K562 (cell line): ENCODE measurements at regions not wholly inside any gene's neighbourhood (a gene's known extent, or its start where the extent isn't known, plus 50 kb on each side); places are given as distances from the start of the nearest gene placed in this dataset.

Experiments used
- ATAC-seq: fragments of 200-7000 bp; cut with Tn5 transposase; 3 replicates; pipeline ENCODE4 v1.9.1; 2020; ENCODE audit warnings: moderate library complexity
- BruUV-seq: library from RNA; stranded (reverse); fragments of 400-500 nt; replicated peaks from 2 replicates; lab custom pipeline; 2021; lab: Mats Ljungman, UMichigan
- CTCF ChIA-PET: fragments of 300-600 bp; formaldehyde crosslinking; extraction: SDS; loops from one replicate; lab custom pipeline; 2021; ENCODE audit warnings: low intra/inter-chr PET ratio; lab: Yijun Ruan, JAX
- POLR2A ChIA-PET: fragments of 300-600, 350-650 bp; sonication (Branson Sonifier 250); formaldehyde crosslinking; extraction: SDS; loops from one replicate; lab custom pipeline; 2021; ENCODE audit warnings: antibody characterized with exemption, inconsistent platforms; lab: Yijun Ruan, JAX
- DNase-seq, 4 experiments: peaks; one replicate each; pipeline versions ENCODE4 v3.0.0 to v3.0.0-alpha.2; 2011 to 2018; ENCODE audit warnings: low spot score in 3 of 4, mixed read lengths in 3 of 4; ENCODE audit errors: extremely low read depth in 1 of 4
- FAIRE-seq: peaks from 2 replicates; lab custom pipeline; 2011; peaks lifted over from hg19 to GRCh38; lab: Jason Lieb, UNC
- H2AFZ ChIP-seq: 2 replicates; pipeline ENCODE4 v1.6.0; 2011; ENCODE audit warnings: low read depth, low read length, control low read depth, inconsistent platforms
- H3K27ac ChIP-seq: fragments of 200-600 bp; 3 replicates; pipeline ENCODE4 v1.8.0; 2011; ENCODE audit warnings: low read depth, mild to moderate bottlenecking, control low read depth, inconsistent platforms, low read length, moderate library complexity, mixed read lengths; ENCODE audit errors: extremely low read depth
- H3K27me3 ChIP-seq, 2 experiments: fragments of 300-600 bp in 1 of 2; 2 replicates in 1 of 2; 3 replicates in 1 of 2; pipeline versions ENCODE4 v1.6.0 to v1.8.0; 2011; ENCODE audit warnings: inconsistent platforms in 2 of 2, low read length in 2 of 2, mild to moderate bottlenecking in 1 of 2, mixed read lengths in 1 of 2, moderate library complexity in 1 of 2; ENCODE audit not compliant: control insufficient read depth in 2 of 2, insufficient read depth in 2 of 2
- H3K36me3 ChIP-seq: fragments of 300-600 bp; 3 replicates; pipeline ENCODE4 v1.8.0; 2011; ENCODE audit warnings: mild to moderate bottlenecking, low read length, inconsistent platforms; ENCODE audit not compliant: control insufficient read depth, insufficient read depth
- H3K4me1 ChIP-seq, 2 experiments: fragments of 200-600 bp in 1 of 2; replicated peaks in 1 of 2; 2 replicates in 1 of 2; 3 replicates in 1 of 2; pipeline versions ENCODE4 v1.5.1 to v1.8.0; 2011; ENCODE audit warnings: inconsistent platforms in 2 of 2, low read length in 2 of 2, mild to moderate bottlenecking in 1 of 2, mixed read lengths in 1 of 2, moderate library complexity in 1 of 2; ENCODE audit not compliant: control insufficient read depth in 2 of 2, insufficient read depth in 2 of 2
- H3K4me2 ChIP-seq: 2 replicates; pipeline ENCODE4 v1.6.1; 2011; ENCODE audit warnings: low read length, control low read depth, inconsistent platforms, mixed read lengths; ENCODE audit not compliant: insufficient read depth
- H3K4me3 ChIP-seq: fragments of 200-600 bp; sonication (generic), shearing (Covaris generic); 2 replicates; pipeline ENCODE4 v1.5.1; 2016; ENCODE audit warnings: control low read depth, inconsistent platforms
- H3K79me2 ChIP-seq: fragments of 200-600 bp; 3 replicates; pipeline ENCODE4 v1.8.0; 2011; ENCODE audit warnings: low read length, inconsistent platforms; ENCODE audit not compliant: control insufficient read depth, insufficient read depth
- H3K9ac ChIP-seq, 2 experiments: 2 replicates each; pipeline versions ENCODE4 v1.6.0 to v1.6.1; 2011; ENCODE audit warnings: low read depth in 2 of 2, low read length in 2 of 2, control low read depth in 1 of 2, inconsistent platforms in 1 of 2, mild to moderate bottlenecking in 1 of 2, mixed read lengths in 1 of 2; ENCODE audit not compliant: insufficient read depth in 1 of 2
- H3K9me1 ChIP-seq: one replicate; pipeline ENCODE4 v1.6.0; 2011; ENCODE audit warnings: inconsistent platforms, mild to moderate bottlenecking, low read length, moderate library complexity; ENCODE audit not compliant: control insufficient read depth, insufficient read depth
- H3K9me3 ChIP-seq: replicated peaks from 2 replicates; pipeline ENCODE4 v1.5.1; 2011; ENCODE audit warnings: low read depth, low read length, inconsistent platforms; ENCODE audit not compliant: control insufficient read depth, insufficient read depth
- H4K20me1 ChIP-seq: replicated peaks from 2 replicates; pipeline ENCODE4 v1.6.1; 2011; ENCODE audit warnings: low read length, inconsistent platforms, mixed read lengths; ENCODE audit not compliant: control insufficient read depth, insufficient read depth
- HCFC1 ChIP-seq: IDR thresholded peaks from 2 replicates; pipeline ENCODE4 v1.6.1; 2012; ENCODE audit warnings: low read depth, low read length, improper control_type of control experiment
- MEF2A ChIP-seq: IDR thresholded peaks from 2 replicates; pipeline ENCODE4 v1.6.1; 2011; ENCODE audit warnings: low read depth, mild to moderate bottlenecking, low read length, moderate library complexity; ENCODE audit not compliant: control insufficient read depth
- NFYB ChIP-seq: IDR thresholded peaks from 2 replicates; pipeline ENCODE4 v1.6.1; 2011; ENCODE audit warnings: mild to moderate bottlenecking, moderate library complexity; ENCODE audit not compliant: insufficient read length; ENCODE audit errors: extremely low read depth
- RAD51 ChIP-seq: fragments of 450-650 bp; IDR thresholded peaks from 2 replicates; pipeline ENCODE4 v1.7.1; 2016; ENCODE audit warnings: low read depth, mild to moderate bottlenecking, borderline replicate concordance
- TRIM25 ChIP-seq: fragments of 450-650 bp; IDR thresholded peaks from 2 replicates; pipeline ENCODE4 v1.7.0; 2016; ENCODE audit warnings: borderline replicate concordance
- USF2 ChIP-seq: sonication (generic); formaldehyde crosslinking; IDR thresholded peaks from 2 replicates; pipeline ENCODE4 v1.5.0; 2020; ENCODE audit warnings: missing genetic modification reagents
- WGBS: fragments of 100-300 bp; shearing (Covaris generic); methylation state at CpG from one replicate; pipeline ENCODE4 v1.1.6; 2016; ENCODE audit warnings: low coverage, mixed read lengths; ENCODE audit not compliant: insufficient coverage; ENCODE audit errors: missing lambda C conversion rate; 5-methylcytosine and 5-hydroxymethylcytosine counted together
- in situ Hi-C: fragments of 300-500 bp; cut with MboI; formaldehyde crosslinking; loops from 4 replicates; pipeline ENCODE4 v1.15.0; 2018; ENCODE audit warnings: inconsistent platforms, mixed read lengths
- intact Hi-C: fragments of 100-400 bp; cut with micrococcal nuclease; formaldehyde crosslinking; loops from 2 replicates; pipeline ENCODE4 v1.14.2; 2022
- TF ChIP-seq, protein P1 (sequence below): sonication (generic); formaldehyde crosslinking; IDR thresholded peaks from 2 replicates; pipeline ENCODE4 v1.9.0; 2022; ENCODE audit warnings: mild to moderate bottlenecking, missing genetic modification reagents

DNA sequence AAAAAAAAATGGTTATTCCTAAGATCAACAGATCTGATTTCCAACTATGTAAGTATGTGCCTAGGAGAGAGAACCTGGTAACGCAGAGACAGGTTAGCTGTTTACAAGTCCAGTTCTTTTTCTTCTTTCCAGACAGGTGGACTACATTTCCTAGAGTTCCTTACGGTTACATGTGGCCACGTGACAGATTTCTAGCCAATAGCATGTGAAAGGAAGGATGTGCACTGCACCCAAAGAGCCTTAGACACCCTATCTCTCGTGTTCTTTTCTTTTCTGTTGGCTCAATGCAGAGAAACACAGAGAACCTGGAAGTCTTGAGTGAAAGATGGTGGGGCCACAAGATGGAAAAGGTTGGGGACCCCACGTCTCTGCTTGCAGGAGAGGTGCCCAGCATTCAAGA, 375.9 kb downstream of the TNS1 start:
- no peaks in the 10 kb centered on the region for H3K9me1 ChIP-seq
- POLR2A ChIA-PET: interaction anchor here (1.2 kb wide), 1 partner anchor 26 kb away, joined by 3 read pairs; no protein-coding TSS in a partner anchor
- no peak for TF ChIP-seq MEF2A
- TF ChIP-seq USF2: peak; percentile 78
- TF ChIP-seq TRIM25: no peak
- 0 out of 2 replicates have a peak, but pooled peaks have one; percentile 47 for TF ChIP-seq HCFC1
- TF ChIP-seq, protein P1, sequence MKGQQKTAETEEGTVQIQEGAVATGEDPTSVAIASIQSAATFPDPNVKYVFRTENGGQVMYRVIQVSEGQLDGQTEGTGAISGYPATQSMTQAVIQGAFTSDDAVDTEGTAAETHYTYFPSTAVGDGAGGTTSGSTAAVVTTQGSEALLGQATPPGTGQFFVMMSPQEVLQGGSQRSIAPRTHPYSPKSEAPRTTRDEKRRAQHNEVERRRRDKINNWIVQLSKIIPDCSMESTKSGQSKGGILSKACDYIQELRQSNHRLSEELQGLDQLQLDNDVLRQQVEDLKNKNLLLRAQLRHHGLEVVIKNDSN: peak; percentile 46; the same call in 1 of the 2 replicates
- peak; percentile 72 for TF ChIP-seq NFYB
- peak; percentile 63; the same call in 1 of the 2 replicates for TF ChIP-seq RAD51
- BruUV-seq: no TSS peak
- peaks cover 0 to 5% of the 10 kb centered on the region in 2 experiments; a peak in 1 of 5 replicates for H3K27me3 ChIP-seq
- H3K79me2 ChIP-seq: no peaks in the 10 kb centered on the region
- intact Hi-C loops (no loop called here), in situ Hi-C loops (no loop called here)
- WGBS: 0% methylated on average over 5 of the region's 5 CpGs
- H3K9ac ChIP-seq: no peak overlapping the region
- H3K9me3 ChIP-seq: no peaks in the 10 kb centered on the region
- H4K20me1 ChIP-seq: no peaks in the 10 kb centered on the region
- DNase-seq (peak in 3 of 4 experiments; percentile 10 to 31 (median 11)), FAIRE-seq (no peak), ATAC-seq (no peak)
- no peak overlapping the region for H3K27ac ChIP-seq
- CTCF ChIA-PET: no interaction called here
- no peak overlapping the region for H3K4me3 ChIP-seq
- H2AFZ ChIP-seq: no peak overlapping the region
- no peaks in the 10 kb centered on the region for H3K36me3 ChIP-seq
- no peak overlapping the region for H3K4me2 ChIP-seq
- H3K4me1 ChIP-seq: no peaks in the 10 kb centered on the region
